Right lobe of liver (tissue), 4 donors: ENCODE measurements at regions not wholly inside any gene's neighbourhood (a gene's known extent, or its start where the extent isn't known, plus 50 kb on each side); places are given as distances from the start of the nearest gene placed in this dataset.

Source experiments
- POLR2A ChIP-seq: fragments of 450-650 bp; IDR thresholded peaks from one replicate; pipeline ENCODE4 v1.6.1; 2017; ENCODE audit warnings: antibody characterized with exemption, mild to moderate bottlenecking
- TF ChIP-seq, protein P1 (sequence below), 4 donors: fragments of 200-600 bp in 3 of 4; fragments of 450-650 bp in 1 of 4; IDR thresholded peaks; one replicate each; pipeline versions ENCODE4 v1.5.1 to v1.8.0; 2016 to 2022; ENCODE audit warnings: antibody characterized with exemption in 4 of 4, mild to moderate bottlenecking in 2 of 4
- donor health status: DM: no; HTN: no; CAD: no.
- donor health status: DM: no; HTN: no; CAD: no.
- donor health status: DM: no; HTN: yes; CAD: no.

- TF ChIP-seq, protein P1, sequence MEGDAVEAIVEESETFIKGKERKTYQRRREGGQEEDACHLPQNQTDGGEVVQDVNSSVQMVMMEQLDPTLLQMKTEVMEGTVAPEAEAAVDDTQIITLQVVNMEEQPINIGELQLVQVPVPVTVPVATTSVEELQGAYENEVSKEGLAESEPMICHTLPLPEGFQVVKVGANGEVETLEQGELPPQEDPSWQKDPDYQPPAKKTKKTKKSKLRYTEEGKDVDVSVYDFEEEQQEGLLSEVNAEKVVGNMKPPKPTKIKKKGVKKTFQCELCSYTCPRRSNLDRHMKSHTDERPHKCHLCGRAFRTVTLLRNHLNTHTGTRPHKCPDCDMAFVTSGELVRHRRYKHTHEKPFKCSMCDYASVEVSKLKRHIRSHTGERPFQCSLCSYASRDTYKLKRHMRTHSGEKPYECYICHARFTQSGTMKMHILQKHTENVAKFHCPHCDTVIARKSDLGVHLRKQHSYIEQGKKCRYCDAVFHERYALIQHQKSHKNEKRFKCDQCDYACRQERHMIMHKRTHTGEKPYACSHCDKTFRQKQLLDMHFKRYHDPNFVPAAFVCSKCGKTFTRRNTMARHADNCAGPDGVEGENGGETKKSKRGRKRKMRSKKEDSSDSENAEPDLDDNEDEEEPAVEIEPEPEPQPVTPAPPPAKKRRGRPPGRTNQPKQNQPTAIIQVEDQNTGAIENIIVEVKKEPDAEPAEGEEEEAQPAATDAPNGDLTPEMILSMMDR (IDR thresholded peaks at IDR 0.05) = no peak
- no peak for TF ChIP-seq POLR2A
Observed at GRCh38 chr5:174252121-174252520, 206.6 kb downstream of the NSG2 start.
